ENCODE measurements at regions not wholly inside any gene's neighbourhood (a gene's known extent, or its start where the extent isn't known, plus 50 kb on each side); places are given as distances from the start of the nearest gene placed in this dataset.

DNA sequence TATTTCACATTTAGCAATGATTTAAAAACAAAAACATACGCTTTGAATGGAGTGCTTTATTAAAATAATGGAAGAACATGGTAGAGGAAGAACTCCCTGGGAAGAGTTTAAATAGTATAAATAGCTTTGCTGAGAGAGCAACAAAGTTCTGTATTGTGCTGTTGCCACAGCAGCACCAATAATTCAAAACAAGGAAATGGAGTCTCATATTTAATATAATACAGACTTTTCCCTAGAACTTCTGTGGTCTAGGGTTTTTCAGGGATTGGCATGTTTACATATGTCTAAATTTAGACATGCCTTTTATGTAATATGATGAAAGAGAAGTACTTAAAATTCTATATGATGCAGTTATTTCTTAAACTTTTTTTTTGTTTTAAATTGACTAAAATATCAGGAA, 217.2 kb upstream of the HDAC9 start:
- TF ChIP-seq EP300 (IDR thresholded peaks at IDR 0.05) = no peak
- TF ChIP-seq POLR2A (IDR thresholded peaks at IDR 0.05) = no peak

Measured in tibial nerve (tissue), 3 donors.